HEK293 (cell line): ENCODE measurements at regions not wholly inside any gene's neighbourhood (a gene's known extent, or its start where the extent isn't known, plus 50 kb on each side); places are given as distances from the start of the nearest gene placed in this dataset.

Experiments
- AEBP2 ChIP-seq: fragments of 450-650 bp; formaldehyde crosslinking; IDR thresholded peaks from 2 replicates; pipeline ENCODE4 v1.5.1; 2016; ENCODE audit warnings: missing biosample characterization, missing genetic modification characterization, borderline replicate concordance
- CTCF ChIP-seq: fragments of 450-650 bp; formaldehyde crosslinking; IDR thresholded peaks from 2 replicates; pipeline ENCODE4 v1.5.1; 2016; ENCODE audit warnings: missing biosample characterization, missing genetic modification characterization
- GLI2 ChIP-seq: fragments of 450-650 bp; formaldehyde crosslinking; IDR thresholded peaks from 2 replicates; pipeline ENCODE4; 2017; ENCODE audit warnings: missing biosample characterization, missing genetic modification characterization, low read depth, borderline replicate concordance
- HOXD13 ChIP-seq: sonication (generic); formaldehyde crosslinking; IDR thresholded peaks from 2 replicates; pipeline ENCODE4 v1.8.0; 2022; ENCODE audit warnings: missing genetic modification reagents, borderline replicate concordance
- REST ChIP-seq: fragments of 450-650 bp; formaldehyde crosslinking; IDR thresholded peaks from 2 replicates; pipeline ENCODE4 v1.5.1; 2016; ENCODE audit warnings: missing biosample characterization, missing genetic modification characterization
- SETDB1 ChIP-seq: IDR thresholded peaks from one replicate; pipeline ENCODE4 v1.6.1; 2017; ENCODE audit warnings: mild to moderate bottlenecking, low read length, moderate library complexity, mixed read lengths; ENCODE audit not compliant: insufficient read length
- YY2 ChIP-seq: fragments of 450-650 bp; formaldehyde crosslinking; IDR thresholded peaks from 2 replicates; pipeline ENCODE4 v1.5.1; 2016; ENCODE audit warnings: missing biosample characterization, missing genetic modification characterization
- ZFP37 ChIP-seq: fragments of 450-650 bp; formaldehyde crosslinking; IDR thresholded peaks from 2 replicates; pipeline ENCODE4 v1.5.1; 2016; ENCODE audit warnings: missing biosample characterization, missing genetic modification characterization
- ZNF202 ChIP-seq: fragments of 450-650 bp; formaldehyde crosslinking; IDR thresholded peaks from 2 replicates; pipeline ENCODE4 v1.5.1; 2016; ENCODE audit warnings: missing biosample characterization, missing genetic modification characterization, borderline replicate concordance
- ZNF239 ChIP-seq: fragments of 450-650 bp; formaldehyde crosslinking; IDR thresholded peaks from 2 replicates; pipeline ENCODE4 v1.5.1; 2016; ENCODE audit warnings: missing biosample characterization, missing genetic modification characterization
- ZNF302 ChIP-seq: fragments of 450-650 bp; formaldehyde crosslinking; IDR thresholded peaks from 2 replicates; pipeline ENCODE4 v1.5.1; 2016; ENCODE audit warnings: missing biosample characterization, missing genetic modification characterization, low read depth
- ZNF639 ChIP-seq: fragments of 450-650 bp; formaldehyde crosslinking; IDR thresholded peaks from 2 replicates; pipeline ENCODE4 v1.5.1; 2016; ENCODE audit warnings: missing biosample characterization, missing genetic modification characterization
- ZNF660 ChIP-seq: fragments of 450-650 bp; IDR thresholded peaks from 2 replicates; pipeline ENCODE4 v1.5.1; 2018; ENCODE audit warnings: missing biosample characterization, mild to moderate bottlenecking, missing genetic modification characterization

GRCh38 chr4:98773638-98774037 lies 115.2 kb upstream of the TSPAN5 start:
- TF ChIP-seq ZNF639 (tag by site-specific recombination) (no peak), HOXD13 (no peak), CTCF (no peak), ZFP37 (tag by site-specific recombination) (no peak), AEBP2 (tag by site-specific recombination) (no peak), GLI2 (tag by site-specific recombination) (no peak), REST (tag by site-specific recombination) (no peak), ZNF660 (tag by site-specific recombination) (no peak), SETDB1 (no peak), ZNF302 (tag by site-specific recombination) (no peak), YY2 (tag by site-specific recombination) (no peak), ZNF202 (tag by site-specific recombination) (no peak), ZNF239 (tag by site-specific recombination) (no peak)
